HUDEP-2 (cell line): ENCODE measurements at regions not wholly inside any gene's neighbourhood (a gene's known extent, or its start where the extent isn't known, plus 50 kb on each side); places are given as distances from the start of the nearest gene placed in this dataset.

ENCODE experiments used
- DNase-seq, 76 experiments: peaks; one replicate each; lab custom pipeline; 2025; ENCODE audit not compliant: unreplicated experiment in 76 of 76; lab: John Stamatoyannopoulos, UW

DNA sequence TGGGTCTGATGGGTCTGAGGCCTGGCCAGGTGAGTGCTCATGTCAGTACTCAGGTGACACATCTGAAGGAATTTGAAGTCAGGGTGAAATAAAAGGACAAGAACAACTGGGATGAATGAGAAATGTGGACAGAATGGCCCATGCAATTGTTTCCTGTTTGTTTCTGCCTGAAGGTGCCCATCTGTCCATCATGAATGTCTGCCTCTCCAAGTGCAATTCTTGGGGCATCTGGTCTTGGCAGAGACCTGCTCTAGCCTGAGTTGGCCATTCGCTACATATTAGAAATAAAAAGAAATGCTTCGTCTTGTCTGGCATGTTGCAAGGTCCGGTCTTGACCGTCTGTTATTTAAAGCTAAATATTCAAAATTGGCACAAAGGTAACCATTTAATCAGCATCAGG, 142.0 kb upstream of the AGBL1 start:
- DNase-seq = no peak

DNA sequence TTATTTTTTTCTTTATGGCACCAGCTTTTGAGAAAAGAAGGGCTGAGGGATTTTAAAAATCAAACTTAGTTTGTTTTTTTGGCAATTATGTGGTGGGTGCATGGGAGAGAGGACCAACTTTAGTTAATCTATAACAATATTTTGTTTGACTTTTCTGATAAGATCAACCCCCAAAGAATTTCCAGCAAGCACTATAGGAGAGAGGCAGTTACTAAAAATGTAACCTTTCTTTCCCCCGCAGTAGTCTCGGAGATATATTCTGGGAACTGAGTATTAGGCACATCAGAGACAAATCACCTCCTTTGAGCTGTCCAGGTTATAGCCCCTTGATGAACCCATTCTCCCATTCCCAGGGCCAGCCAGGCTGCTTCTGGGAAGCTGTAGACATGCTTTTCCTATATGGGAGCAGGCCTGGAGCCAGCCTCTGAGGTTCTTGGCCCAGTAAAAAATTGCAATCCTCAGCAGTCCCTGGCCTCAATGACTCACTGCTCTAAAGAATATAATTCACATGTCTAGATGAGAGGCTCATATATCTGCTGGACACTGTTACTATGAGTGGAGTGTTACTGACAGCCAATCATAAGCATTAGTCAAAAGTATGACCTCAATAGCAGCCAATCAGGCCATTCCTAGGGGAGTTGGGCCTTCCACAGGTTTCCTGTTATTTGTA, 138.3 kb upstream of the AGBL1 start:
- no peak for DNase-seq

DNA sequence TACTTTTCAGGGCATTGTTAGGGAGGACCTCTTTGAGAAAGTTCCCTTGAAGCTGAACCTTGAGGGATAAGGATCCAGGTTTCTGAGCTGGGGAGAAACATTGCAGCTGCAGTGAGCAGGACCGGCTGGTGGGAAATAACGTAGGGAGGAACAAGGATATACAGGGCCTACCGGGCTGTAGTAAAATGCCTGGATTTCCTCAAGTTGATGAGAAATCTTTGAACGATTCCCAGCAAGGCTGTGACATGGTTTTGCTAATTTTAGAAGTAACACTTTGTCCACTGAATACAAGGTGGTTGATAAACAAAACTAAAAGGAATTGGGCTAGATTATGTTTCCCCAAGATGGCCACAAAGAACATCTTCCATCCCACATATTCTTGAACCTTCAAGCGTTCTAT, 137.0 kb upstream of the AGBL1 start:
- DNase-seq = no peak

DNA sequence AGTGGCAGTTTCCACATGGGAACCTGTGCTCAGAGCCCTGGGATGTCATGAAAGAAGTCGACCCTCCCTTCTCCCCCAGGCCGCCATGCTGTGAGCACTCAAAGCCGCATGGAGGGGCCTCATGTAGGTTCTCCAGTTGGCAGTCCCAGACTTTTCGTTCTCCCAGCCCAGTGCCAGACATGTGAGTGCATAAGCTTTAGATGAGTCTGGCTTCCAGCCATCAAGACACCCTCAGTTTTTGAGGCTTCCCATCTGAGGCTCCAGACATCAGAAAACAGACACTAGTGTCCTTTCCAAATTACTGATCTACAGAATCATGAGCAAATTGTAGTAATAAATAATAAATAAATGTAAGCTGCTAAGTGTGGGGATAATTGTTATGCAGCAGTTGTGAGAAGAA, 136.5 kb upstream of the AGBL1 start:
- DNase-seq = no peak

DNA sequence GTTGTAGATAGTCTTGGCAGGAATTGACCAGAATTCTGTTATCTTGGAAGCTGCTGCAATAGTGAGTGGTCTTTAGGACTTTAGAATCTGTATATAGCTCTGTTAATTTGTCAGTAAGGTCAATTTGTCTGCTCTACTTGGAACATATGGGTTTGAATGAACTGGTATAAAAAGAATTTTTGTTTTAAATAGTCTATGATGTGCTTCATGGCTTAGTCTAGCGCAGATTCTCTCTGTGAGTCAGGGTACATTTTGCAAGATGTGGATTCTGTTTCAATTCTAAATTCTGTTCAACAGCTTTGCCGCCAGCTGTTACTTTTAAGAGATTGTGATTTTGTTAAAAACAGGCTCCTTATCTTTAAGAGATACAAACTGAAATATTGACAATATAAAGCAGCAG, 135.9 kb upstream of the AGBL1 start:
- DNase-seq = no peak

DNA sequence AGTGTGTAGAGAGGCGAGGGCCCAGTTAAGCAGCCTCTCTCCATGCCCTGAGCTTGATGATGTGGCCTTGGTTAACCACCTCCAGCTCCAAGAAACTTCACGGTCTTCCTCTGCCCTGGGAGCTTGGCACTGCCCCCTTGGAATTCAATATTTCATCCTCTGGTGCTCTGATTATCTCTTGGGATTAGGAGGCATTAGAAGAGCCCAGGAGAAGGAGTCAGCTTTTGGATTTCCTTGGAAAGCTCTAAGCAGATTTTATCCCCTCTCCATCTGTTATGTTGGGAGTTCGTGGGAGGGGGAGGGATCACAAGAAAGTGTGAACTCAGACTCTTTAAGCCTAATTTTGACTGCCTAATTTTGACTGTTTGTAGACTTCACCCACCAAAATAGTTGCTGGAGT, 132.7 kb upstream of the AGBL1 start:
- DNase-seq = no peak

DNA sequence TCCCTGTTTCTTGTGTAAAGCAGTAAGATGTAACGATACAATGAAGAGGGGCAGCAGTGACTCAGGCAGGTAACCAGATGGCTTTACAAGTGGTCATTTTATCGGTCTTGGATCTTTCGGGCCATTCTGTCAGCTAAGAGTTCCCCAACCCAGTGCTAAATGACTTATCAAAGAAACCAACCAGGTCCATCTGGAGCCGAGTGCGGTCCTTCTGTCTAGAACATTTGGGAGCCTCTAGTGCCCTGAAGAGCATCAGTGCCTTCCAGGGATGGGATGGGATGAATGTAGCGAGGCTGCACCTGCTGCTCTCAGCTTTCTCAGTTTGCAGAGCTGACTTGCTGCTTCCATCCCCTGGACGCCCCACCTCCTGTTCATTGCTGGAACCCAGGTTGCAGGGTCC, 131.7 kb upstream of the AGBL1 start:
- no peak for DNase-seq

DNA sequence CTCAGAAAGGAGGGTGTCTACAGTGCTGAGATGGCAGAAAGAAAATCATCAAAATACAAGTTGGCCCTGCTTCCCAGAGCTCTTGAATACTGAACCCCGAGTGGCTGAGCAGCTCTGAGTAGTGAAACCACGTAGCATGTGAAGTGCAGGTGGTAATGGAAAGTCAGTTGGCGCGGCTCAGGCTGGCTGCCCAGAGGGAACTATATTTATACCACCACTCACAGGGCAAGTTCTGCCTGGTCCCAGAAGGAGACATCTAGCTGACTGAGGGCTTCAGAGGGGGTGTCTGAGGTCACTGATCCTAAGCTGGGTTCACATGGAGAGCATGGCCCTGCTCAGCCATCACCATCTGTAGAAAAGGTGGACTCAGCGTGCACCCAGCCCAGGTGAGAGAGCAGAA, 129.6 kb upstream of the AGBL1 start:
- no peak for DNase-seq

DNA sequence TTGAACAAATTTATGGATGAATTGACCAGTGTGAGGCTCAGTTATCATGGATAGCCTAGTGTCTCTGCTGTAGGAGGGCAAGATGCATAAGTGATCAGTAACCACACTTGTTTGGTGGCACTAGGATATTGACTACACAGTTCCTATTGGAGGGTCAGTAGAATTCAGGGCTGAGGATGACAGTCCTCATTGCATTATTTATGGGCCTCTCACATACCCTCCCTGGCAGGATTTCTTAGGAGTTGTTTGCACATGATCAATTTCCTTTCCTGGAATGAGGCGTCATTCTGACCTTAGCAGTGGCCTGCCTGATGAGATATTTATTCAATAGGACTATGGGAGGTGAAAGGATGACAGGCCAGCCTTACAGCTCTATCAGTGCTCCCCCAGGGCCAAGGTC, 125.1 kb upstream of the AGBL1 start:
- DNase-seq = no peak

DNA sequence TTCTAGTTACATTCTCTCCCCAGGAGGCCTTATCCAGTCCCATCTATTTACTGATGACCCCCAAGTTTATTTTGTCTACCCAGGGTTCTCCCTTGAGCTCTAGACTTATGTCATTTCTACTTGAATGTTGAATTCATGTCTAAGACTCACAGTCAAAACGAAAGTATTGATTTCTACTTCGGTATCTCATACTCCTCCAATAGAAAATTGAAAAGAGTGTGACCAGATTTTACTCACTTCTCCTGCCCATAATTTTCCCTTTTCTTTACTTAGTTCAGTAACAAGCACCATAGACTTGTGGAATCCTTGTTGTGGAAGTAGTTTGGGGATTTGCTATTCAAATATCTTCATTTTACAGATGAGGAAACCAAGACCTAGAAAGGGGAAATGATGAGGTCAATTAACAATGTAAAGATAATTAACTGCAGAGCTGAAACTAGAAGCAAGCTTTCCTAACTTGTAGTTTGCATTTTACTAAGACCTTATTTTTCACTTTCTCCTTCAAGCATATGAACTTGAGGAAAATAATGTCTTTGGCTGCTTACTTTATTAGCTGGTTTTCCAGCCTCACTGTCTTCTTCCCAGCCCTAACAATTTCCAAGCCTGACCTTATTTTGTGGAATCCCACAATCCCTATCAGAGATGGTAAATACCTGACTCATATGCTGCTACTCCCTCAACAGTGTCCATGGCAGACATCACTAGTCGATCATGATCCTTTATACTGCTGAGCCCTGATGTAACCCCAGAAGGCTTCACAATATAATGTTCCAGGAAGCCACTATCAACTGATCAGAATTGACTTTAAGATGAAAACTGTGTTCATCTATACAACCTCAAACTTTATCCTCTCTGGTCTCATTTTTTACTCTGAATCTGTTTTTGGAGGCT, 123.9 kb upstream of the AGBL1 start:
- DNase-seq = no peak

DNA sequence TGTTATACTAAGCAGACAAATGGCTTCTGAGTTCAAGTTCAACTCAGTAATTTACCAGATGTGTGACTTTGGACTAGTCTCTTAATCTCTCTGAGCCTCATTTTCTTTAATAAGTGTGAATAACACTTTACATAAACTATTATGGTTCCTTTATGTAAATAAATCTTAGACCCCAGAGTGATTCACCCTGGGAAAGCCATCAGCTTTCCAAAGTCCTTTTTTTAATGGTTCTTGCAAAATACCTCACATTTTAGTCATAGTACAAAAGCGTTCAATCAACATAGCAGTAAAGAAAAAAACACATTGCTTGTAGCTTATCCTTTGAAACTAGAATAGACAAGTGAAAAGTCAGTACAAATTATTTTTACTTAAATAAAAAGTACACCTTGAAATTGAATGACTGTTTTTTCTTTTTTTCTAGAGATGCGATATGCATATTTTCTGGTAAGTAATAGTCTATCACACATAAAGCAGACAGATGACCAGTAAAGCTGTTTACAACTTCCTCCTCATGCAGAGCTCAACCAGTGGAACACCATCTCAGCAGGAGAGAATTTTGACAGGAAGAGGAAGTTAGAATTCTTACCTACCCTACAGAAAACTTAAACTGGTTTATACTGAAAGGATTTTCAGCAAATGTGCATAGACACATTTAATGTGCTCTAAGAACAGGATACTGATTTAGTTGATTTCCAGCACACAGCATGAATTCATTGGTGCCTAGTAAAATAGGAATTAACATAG, 123.0 kb upstream of the AGBL1 start:
- no peak for DNase-seq

DNA sequence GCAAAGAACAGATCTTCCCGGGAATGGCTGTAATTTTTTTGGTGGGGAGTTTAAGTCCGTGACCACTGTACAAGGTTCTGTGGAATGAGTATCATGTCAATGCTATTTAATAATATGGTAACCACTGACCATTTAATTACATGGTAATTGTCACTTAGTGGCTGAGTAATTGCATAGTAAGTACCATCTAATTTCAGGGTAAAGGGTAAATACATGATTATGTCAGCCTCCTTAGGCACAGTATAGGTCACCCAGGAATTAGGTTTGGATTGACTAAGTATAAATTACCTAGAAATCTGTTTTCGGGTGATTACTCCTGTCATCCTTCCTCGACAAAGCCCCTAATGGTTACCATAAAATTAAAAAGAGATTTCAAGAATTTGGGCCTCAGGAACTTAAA, 120.1 kb upstream of the AGBL1 start:
- no peak for DNase-seq

DNA sequence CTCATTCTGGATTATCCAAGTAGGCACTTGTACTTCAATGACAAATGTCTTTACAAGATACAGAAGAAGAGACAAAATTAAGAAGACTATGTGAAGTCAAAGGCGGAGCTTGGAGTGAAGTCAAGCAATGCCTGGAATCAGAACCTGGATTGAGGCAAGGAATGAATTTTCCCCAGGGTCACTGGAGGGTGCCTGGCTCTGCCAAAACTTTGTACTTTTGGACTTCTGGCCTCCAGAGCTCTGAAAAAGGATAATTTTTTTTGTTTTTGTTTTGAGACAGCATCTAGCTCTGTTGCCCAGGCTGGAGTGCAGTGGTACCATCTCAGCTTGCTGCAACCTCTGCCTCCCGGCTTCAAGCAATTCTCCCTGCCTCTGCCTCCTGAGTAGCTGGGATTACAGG, 119.3 kb upstream of the AGBL1 start:
- no peak for DNase-seq

DNA sequence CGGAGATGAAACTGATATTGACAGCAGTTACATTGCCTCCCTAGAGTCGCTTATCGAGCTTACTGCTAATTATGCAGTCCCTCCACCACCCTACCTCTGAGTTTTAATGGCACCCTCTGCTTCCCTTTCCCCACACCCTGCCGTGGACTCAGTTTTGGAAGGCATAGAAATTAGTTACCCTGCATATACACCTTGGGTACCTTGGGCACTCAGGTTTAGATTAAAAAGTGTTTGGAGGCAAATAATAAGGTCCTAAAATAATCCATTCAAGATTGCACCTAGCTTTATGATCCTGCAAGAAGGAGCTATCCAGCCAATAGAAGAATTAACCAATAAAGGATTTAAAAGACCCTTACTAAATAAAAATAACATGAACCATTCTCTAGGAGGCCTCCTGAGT, 117.8 kb upstream of the AGBL1 start:
- no peak for DNase-seq

DNA sequence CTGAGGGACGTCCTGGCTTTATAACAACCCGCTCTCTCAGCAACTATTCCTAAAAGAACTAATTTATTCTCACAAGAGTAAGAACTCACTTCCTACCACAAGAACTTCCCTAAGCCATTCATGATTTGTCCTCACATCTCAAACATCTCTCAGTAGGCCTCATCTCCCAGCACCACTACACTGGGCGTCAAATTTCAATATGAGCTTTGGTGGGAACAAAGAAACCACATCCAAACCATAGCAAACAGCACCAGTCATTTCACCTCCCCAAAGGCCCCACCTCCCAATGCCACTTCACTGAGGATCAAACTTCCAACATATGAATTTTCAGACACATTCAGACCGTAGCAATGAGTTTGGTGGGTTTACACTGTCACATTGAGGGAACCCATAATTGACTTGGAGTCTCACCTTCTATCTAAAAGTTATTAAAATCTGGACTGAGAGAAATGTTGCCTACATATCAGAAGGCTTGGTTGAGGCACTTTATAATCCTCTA, 116.4 kb upstream of the AGBL1 start:
- DNase-seq = no peak

DNA sequence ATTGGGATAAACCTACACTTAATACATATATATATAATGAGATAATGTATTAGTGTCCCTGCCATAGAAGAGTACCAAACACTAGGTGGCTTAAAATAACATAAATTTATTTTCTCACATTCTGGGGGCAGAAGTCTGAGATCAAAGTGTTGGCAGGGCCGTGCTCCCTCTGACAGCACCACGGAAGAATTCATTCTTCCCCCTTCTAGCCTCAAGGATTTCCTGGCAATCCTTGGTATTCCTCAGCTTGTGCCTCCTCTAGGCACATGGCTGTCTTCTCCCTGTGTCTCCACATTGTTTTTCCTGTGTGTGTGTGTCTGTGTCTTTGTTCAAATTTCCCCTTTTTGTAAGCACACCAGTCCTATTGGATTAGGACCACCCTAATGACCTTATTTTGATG, 115.2 kb upstream of the AGBL1 start:
- DNase-seq = no peak

DNA sequence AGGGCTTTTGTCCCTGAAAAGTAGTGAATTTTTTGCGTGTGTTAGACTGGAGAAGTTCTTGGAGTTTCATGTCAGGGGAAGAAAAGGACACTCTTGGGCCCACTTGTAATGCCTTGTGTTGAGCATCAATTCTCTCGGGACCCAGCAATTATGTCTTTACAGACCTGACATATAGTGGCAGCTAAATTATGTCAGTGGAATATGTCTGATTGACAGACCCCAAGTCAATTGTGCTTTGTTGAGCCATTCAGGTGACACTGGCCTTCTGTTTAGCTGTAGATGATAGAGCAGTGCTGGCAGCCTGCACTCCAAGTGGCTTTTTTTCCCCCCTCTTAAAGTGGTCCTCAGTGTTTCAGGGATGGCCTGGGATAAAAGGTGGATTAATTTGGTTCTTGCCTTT, 112.1 kb upstream of the AGBL1 start:
- DNase-seq = no peak

DNA sequence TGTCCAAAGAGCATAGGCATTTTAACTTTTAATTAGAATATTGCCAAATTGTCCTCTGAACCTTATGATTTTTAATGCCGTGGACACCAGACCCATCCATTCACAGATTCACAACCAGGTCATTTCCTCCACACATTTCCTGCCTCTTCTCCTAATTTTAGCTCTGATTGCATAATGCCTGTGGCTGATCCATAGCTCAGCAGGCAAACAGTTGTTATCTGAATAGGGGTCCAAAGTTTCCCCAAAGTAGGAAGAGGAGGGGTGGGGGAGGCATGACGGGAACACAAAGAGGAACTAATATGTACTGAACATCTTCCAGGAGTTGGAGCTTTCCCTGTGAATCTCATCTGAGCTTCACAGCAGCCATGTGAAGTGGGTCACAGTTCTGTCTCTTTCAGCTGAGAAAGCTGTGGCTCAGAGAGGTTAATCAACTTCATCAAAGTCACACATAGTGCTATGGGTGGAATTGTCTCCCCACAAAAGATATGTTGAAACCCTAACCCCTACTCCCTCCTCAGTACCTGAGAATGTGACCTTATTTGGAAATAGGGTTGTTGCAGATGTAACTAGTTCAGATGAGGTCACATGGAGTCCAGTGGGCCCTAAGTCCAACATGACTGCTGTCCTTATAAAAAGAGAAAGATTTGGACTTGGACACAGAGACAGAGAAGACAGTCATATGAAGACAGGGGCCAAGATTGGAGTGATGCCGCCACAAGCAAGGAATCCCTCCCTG, 106.7 kb upstream of the AGBL1 start:
- no peak for DNase-seq

DNA sequence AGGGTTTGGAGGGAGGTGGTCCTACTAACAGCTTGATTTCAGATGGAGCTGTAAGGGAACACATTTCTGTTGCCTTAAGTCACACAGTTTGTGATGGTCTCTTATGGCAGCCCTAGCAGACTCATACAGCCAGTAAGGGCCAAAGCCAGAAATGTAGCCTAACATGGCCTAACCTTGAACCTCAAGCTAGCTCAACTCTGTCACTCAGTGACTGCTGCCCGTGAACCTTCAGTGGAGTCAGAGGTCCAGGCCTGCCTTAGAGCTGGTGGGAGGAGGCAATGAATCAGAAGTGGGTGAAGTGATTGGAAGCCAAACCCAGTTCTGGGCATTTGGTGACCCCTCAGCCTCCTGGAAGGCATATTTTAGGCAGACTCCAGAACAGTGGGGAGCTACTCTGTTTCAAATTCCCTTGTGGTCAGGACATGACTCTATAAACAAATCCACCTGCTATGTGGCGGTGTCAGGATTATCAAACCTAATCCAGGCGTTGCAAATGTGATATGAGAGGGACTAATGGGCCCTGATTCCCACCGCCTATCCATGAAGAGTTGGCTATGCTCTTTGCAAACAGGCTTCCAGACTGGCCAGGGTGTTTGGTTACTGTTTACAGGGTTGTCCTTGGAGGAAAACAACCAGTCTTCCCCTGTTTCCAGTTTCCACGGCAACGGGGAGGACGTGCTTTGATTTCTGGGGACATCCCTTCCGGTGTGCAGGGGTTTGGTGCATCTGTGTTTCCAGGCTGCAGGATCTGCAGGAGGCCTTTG, 105.9 kb upstream of the AGBL1 start:
- DNase-seq = no peak

DNA sequence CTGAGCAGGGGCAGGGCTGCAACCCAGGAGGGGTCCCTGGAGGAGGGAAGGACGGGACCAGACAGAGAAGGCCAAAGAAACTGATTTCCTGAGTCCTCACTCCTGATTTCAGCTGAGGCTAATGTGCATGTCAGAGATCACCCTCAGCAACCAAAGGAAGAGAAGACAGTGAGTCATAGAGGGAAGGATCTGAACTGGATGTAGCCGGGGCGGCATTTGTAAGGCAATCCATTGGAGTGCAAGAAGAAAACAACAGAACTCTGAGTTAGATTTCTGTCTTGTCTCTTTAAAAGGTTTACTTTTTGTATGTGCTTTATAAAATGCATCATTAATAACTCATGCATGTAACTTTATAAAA, 105.3 kb upstream of the AGBL1 start:
- no peak for DNase-seq
